Fibroblast of lung (primary cell): ENCODE measurements at regions not wholly inside any gene's neighbourhood (a gene's known extent, or its start where the extent isn't known, plus 50 kb on each side); places are given as distances from the start of the nearest gene placed in this dataset.

ENCODE experiments used
- CTCF ChIP-seq, 2 donors: IDR thresholded peaks in 1 of 2; conservative IDR thresholded peaks in 1 of 2; 1 replicate in 1 of 2; 2 replicates in 1 of 2; pipeline ENCODE4 v1.5.1; 2011 to 2012; ENCODE audit warnings: low read length in 2 of 2, control low read depth in 1 of 2, inconsistent platforms in 1 of 2, low read depth in 1 of 2, mild to moderate bottlenecking in 1 of 2
- EZH2 ChIP-seq: IDR thresholded peaks from 2 replicates; pipeline ENCODE4 v1.5.1; 2012; ENCODE audit warnings: low read length, control low read depth, mild to moderate bottlenecking; ENCODE audit errors: missing control alignments

GRCh38 chr12:127742231-127742630 lies 524.7 kb upstream of the TMEM132C start:
- TF ChIP-seq CTCF (conservative IDR thresholded peaks at IDR 0.05 in 1 of 2, IDR thresholded peaks at IDR 0.05 in 1 of 2; ENCODE audit: low read depth in 1 of 2, low read length in 2 of 2) (no peak), EZH2 (no peak)
